Nephron progenitor cell (in vitro differentiated cells): ENCODE measurements at regions not wholly inside any gene's neighbourhood (a gene's known extent, or its start where the extent isn't known, plus 50 kb on each side); places are given as distances from the start of the nearest gene placed in this dataset.

Experiments
- DNase-seq: peaks from one replicate; pipeline ENCODE4 v3.0.0; 2021
- H3K27ac Mint-ChIP-seq: 2 replicates; pipeline ENCODE4 v1.8.0; 2021; ENCODE audit warnings: mild to moderate bottlenecking, moderate library complexity, mixed read lengths
- H3K27me3 Mint-ChIP-seq: 2 replicates; pipeline ENCODE4 v1.8.0; 2021; ENCODE audit warnings: mild to moderate bottlenecking, low read depth, mixed read lengths; ENCODE audit not compliant: poor library complexity
- H3K36me3 Mint-ChIP-seq: 2 replicates; pipeline ENCODE4 v1.8.0; 2021; ENCODE audit warnings: low read depth, mixed read lengths
- H3K4me1 Mint-ChIP-seq: 2 replicates; pipeline ENCODE4 v1.8.0; 2021; ENCODE audit warnings: mixed read lengths
- H3K4me3 Mint-ChIP-seq: 2 replicates; pipeline ENCODE4 v1.8.0; 2021; ENCODE audit warnings: mild to moderate bottlenecking, moderate library complexity, mixed read lengths
- H3K9me3 Mint-ChIP-seq: 2 replicates; pipeline ENCODE4 v1.8.0; 2021; ENCODE audit warnings: mild to moderate bottlenecking, moderate library complexity, mixed read lengths
- TF ChIP-seq, protein P1 (sequence below): fragments of 200-600 bp; sonication (generic); IDR thresholded peaks from 2 replicates; pipeline ENCODE4 v1.5.0; 2021; ENCODE audit warnings: antibody characterized with exemption

DNA sequence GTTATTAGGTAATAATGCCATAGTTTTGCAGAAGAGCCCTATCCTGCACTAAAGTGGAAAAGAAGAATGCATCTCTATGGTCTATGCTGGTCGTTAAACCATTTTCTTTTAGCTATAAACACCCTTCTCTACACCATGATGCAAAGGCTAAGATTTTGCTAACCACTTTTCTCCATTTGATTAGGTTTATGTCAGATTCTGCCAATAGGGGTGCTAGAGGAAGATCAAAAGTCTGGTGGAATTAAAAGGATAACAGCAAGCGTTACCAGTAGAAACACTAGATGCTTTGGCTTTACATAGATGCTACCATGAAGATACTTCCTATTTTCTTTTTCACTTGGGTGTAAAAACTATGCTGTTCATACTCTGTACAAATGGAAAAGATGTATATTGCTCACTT is 669.8 kb upstream of the ARPP21 start:
- TF ChIP-seq, protein P1, sequence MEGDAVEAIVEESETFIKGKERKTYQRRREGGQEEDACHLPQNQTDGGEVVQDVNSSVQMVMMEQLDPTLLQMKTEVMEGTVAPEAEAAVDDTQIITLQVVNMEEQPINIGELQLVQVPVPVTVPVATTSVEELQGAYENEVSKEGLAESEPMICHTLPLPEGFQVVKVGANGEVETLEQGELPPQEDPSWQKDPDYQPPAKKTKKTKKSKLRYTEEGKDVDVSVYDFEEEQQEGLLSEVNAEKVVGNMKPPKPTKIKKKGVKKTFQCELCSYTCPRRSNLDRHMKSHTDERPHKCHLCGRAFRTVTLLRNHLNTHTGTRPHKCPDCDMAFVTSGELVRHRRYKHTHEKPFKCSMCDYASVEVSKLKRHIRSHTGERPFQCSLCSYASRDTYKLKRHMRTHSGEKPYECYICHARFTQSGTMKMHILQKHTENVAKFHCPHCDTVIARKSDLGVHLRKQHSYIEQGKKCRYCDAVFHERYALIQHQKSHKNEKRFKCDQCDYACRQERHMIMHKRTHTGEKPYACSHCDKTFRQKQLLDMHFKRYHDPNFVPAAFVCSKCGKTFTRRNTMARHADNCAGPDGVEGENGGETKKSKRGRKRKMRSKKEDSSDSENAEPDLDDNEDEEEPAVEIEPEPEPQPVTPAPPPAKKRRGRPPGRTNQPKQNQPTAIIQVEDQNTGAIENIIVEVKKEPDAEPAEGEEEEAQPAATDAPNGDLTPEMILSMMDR: no peak
- no peaks in the 10 kb centered on the region for H3K36me3 Mint-ChIP-seq
- DNase-seq: no peak
- H3K27ac Mint-ChIP-seq: no peak overlapping the region
- H3K4me3 Mint-ChIP-seq: no peak overlapping the region
- no peaks in the 10 kb centered on the region for H3K27me3 Mint-ChIP-seq
- H3K9me3 Mint-ChIP-seq: no peaks in the 10 kb centered on the region
- H3K4me1 Mint-ChIP-seq: no peaks in the 10 kb centered on the region

DNA sequence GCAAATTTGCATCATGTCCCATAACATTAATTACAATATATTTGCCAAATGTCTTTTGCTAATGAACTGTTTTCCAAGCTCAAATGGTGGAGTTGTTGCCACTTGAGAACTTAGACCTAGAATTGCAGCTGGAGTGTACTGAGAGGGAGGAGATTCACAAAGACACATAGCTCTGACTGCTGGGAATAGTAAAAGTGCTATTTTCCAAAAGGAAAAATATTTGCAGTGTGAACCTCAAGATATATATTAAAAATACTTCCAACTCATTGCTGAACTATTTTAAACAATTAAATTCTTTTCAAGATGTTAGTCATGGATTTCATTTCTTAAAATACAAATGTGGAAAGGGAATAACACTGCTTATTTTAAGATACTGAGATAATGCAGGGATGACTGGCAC is 666.8 kb upstream of the ARPP21 start:
- Mint-ChIP-seq H3K4me1 (no peaks in the 10 kb centered on the region), H3K27ac (no peak overlapping the region), H3K27me3 (no peaks in the 10 kb centered on the region), H3K4me3 (no peak overlapping the region), H3K9me3 (peaks cover 29% of the 10 kb centered on the region), H3K36me3 (peaks cover 3% of the 10 kb centered on the region)
- no peak for DNase-seq
- TF ChIP-seq, protein P1: no peak

DNA sequence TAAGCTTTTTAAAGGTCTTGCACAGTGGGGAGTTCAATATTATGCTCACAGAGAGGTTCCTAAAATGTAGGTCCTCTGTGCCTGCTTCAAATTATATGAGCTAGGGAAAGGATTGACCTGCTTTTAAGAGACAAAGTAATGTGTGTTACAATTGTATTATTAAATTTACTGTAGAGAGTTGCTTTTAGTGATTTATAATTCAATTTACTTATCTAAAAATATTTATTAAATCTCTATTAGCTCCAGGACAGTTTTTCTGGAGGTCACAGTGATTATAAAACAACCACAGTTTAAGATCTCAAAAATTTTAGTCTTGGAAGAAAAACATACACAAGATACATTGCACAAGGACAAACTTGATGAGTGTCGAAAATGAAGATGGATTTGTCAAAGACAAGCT is 665.7 kb upstream of the ARPP21 start:
- Mint-ChIP-seq H3K4me1 (no peaks in the 10 kb centered on the region), H3K4me3 (no peak overlapping the region), H3K27me3 (no peaks in the 10 kb centered on the region), H3K27ac (no peak overlapping the region), H3K9me3 (peaks cover 40% of the 10 kb centered on the region), H3K36me3 (peaks cover 10% of the 10 kb centered on the region)
- DNase-seq: no peak
- TF ChIP-seq, protein P1: no peak

DNA sequence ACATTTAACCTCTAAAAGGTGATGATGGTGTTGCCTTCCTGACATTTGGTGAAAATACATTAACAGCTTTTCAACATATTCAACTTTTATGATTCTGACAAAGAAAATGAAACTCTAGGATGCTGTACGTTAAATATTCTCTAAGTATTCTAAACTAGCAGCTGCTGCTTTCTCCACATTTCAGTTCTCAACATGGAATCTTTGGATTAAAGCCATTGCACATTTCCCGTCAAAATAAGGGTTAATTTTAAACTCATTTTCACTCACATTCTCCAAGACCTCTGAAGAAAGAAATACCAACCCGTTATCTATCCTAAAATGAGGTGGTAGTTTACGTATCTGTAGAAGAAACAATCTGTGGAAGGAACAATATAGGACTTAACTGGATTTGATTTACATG is 655.7 kb upstream of the ARPP21 start:
- DNase-seq: no peak
- peaks cover 3% of the 10 kb centered on the region for H3K36me3 Mint-ChIP-seq
- peaks cover 7% of the 10 kb centered on the region for H3K9me3 Mint-ChIP-seq
- TF ChIP-seq, protein P1: no peak
- H3K4me1 Mint-ChIP-seq: no peaks in the 10 kb centered on the region
- H3K4me3 Mint-ChIP-seq: no peak overlapping the region
- H3K27ac Mint-ChIP-seq: no peak overlapping the region
- H3K27me3 Mint-ChIP-seq: no peaks in the 10 kb centered on the region

DNA sequence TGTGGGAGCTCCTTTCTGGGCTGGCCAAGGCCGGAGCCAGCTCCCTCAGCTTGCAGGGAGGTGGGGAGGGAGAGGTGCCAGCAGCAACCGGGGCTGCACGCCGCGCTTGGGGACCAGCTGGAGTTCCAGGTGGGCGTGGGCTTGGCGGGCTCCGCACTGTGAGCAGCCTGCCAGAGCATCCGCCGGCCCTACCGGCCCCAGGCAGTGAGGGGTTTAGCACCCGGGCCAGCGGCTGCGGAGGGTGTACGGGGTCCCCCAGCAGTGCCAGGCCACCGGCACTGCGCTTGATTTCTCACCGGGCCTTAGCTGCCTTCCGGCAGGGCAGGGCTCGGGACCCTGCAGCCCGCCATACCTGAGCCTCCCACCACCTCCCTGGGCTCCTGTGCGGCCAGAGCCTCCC is 651.0 kb upstream of the ARPP21 start:
- no peaks in the 10 kb centered on the region for H3K36me3 Mint-ChIP-seq
- TF ChIP-seq, protein P1: no peak
- H3K9me3 Mint-ChIP-seq: peaks cover 16% of the 10 kb centered on the region
- H3K27me3 Mint-ChIP-seq: no peaks in the 10 kb centered on the region
- no peak overlapping the region for H3K4me3 Mint-ChIP-seq
- no peak overlapping the region for H3K27ac Mint-ChIP-seq
- no peak for DNase-seq
- H3K4me1 Mint-ChIP-seq: no peaks in the 10 kb centered on the region

DNA sequence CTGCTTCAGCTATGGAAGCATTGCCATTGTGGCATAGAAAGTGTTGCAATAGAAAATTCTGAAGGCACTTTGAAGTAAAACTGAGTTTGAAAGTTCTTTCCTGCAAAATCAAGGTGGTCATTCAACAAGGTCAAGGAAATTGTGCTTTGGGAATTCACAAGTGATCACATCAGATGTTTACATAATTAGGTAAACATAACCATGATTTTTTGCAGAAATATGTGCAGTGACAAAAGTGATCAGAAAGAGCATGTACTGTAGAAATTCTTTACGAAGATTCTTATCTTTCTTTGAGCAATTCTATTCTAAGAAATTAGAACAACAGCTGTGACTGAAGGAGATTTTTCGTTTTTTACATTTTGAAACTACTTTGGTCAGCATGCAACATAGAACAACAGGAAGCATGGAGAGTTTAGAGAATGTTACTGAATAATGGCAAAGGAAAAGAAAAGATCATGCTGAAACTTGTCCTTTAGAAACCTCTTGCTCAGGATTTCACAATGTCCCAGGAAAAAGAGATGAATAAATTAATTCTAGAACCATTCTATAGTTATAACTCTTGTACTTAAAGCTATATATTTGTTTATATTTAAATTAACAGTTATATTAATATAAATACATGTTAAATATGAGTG is 643.4 kb upstream of the ARPP21 start:
- Mint-ChIP-seq H3K9me3 (peaks cover 2% of the 10 kb centered on the region), H3K36me3 (no peaks in the 10 kb centered on the region), H3K4me1 (no peaks in the 10 kb centered on the region), H3K4me3 (no peak overlapping the region), H3K27me3 (no peaks in the 10 kb centered on the region), H3K27ac (no peak overlapping the region)
- TF ChIP-seq, protein P1: no peak
- no peak for DNase-seq
